ENCODE measurements at regions not wholly inside any gene's neighbourhood (a gene's known extent, or its start where the extent isn't known, plus 50 kb on each side); places are given as distances from the start of the nearest gene placed in this dataset.

DNA sequence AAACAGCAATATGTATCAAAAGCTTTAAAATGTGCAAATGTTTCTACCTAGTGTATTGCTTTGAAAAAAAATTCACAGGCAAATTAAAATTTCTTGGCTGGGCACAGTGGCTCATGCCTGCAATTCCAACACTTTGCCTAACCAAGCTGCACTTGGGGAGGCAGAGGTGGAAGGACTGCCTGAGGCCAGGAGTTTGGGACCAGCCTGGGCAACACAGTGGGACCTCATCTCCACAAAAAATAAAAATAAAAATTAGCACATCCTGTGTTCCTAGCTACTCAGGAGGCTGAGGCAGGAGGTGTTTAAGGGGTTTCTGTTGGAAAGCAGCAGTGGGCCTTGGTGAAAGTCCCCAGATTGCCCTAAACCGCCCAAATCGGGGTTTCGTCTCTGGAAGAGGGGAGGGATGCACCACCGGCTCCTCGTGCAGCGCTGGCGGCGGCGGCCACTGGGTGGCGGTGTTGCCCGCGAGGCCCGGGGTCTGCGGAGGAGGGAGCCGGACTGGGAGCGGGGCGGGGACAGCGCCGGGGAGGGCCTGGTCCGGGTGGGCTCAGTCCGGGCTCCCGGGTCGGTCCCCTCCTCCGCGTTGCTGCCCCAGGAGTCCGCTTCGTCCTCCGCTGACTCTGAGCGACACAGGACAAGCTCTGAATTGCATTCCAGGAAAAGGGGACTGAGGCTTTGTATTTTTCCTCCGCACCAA is 265.6 kb downstream of the AACS start:
- CTCF ChIA-PET: interaction anchor here (0.6 to 1.6 kb wide), 9 partner anchors 8 to 1544 kb away, joined by 3 to 9 read pairs (median 4); no protein-coding TSS in a partner anchor
- POLR2A ChIA-PET (ENCODE audit: low non-redundant PET): no interaction called here
- DNase-seq (ENCODE audit: low spot score): peak; percentile 76
- peak; percentile 95 for TF ChIP-seq CTCF (conservative IDR thresholded peaks at IDR 0.05; ENCODE audit: low read depth)
- no peak overlapping the region for H3K27ac ChIP-seq

DNA sequence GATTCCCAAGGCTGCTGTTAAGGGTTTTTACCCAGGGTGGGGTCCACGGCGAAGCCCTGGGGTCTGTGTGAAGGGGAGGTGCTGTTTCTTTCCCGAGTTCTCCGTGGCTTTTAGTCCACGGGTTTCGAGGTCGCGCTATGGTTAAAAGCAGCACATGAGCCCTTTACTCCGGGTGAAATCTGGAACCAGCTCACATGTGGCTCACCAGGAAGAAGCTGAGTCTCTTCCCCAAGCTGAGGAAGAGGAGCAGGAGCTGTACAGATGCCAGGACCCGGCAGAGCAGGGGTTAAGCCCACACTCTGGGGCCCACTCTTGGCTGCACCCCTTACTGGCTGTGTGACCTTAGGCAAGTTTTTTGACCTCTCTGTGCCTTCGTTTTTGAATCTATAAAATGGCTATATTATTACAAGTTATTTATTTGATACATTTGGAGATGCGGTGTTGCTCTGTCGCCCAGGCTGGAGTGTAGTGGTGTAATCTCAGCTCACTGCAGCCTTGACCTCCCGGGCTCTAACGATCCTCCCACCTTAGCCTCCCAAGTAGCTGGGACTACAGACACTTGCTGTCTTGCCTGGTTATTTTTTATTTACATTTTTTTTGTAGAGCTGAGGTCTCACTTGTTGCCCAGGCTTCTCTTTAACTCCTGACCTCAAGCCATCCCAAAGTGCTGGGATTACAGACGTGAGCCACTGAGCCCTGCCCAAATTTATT is 266.3 kb downstream of the AACS start:
- ChIA-PET CTCF (interaction anchor here (0.6 to 1.6 kb wide), 8 partner anchors 9 to 1543 kb away, joined by 3 to 9 read pairs (median 4); no protein-coding TSS in a partner anchor), POLR2A (ENCODE audit: low non-redundant PET) (no interaction called here)
- TF ChIP-seq CTCF (conservative IDR thresholded peaks at IDR 0.05; ENCODE audit: low read depth): no peak
- DNase-seq (ENCODE audit: low spot score): peak; percentile 8
- no peak overlapping the region for H3K27ac ChIP-seq

DNA sequence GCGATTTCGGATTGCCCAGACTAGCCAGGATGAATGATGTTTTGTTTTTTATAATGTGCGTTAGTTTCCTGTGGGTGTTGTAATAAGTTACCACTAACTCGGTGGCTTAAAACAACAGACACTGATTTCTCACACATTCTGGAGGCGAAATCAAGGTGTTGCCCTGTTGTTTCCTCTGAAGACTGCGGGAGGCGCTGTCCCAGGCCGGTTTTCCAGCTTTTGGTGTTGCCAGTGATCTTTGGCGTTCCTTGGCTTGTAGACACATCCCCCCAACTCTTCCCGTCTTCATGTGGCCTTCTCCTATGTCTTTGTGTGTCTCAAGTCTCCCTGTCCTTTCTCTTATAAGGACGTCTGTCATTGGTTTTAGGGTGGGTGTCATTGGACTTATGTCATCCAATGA is 267.7 kb downstream of the AACS start:
- DNase-seq (ENCODE audit: low spot score): no peak
- CTCF ChIA-PET: interaction anchor here (0.6 kb wide), 1 partner anchor 8 kb away, joined by 3 read pairs; no protein-coding TSS in a partner anchor
- no peak overlapping the region for H3K27ac ChIP-seq
- POLR2A ChIA-PET (ENCODE audit: low non-redundant PET): no interaction called here
- no peak for TF ChIP-seq CTCF (conservative IDR thresholded peaks at IDR 0.05; ENCODE audit: low read depth)

DNA sequence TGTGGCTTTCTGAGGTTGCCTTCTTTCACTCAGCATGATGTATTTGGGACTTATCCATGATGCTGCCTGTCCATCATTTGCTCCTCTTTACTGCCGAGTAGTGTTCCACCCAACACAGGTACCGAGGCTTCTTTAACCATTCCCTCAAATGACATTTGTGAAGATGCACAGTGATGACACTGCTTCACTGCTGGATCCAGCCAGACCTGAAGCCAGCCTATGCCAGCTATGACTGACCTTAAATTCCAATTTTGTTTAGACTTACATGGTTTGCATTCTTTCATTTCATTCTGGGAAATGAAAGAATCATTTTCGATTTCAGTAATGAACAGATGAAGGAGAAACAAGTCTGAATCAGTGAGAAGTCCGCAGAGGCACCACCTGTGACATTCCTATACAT is 271.0 kb downstream of the AACS start:
- ChIA-PET CTCF (no interaction called here), POLR2A (ENCODE audit: low non-redundant PET) (no interaction called here)
- no peak for TF ChIP-seq CTCF (conservative IDR thresholded peaks at IDR 0.05; ENCODE audit: low read depth)
- no peak for DNase-seq (ENCODE audit: low spot score)
- no peak overlapping the region for H3K27ac ChIP-seq

- CTCF ChIA-PET: no interaction called here
- POLR2A ChIA-PET (ENCODE audit: low non-redundant PET): no interaction called here
- no peak overlapping the region for H3K27ac ChIP-seq
- no peak for DNase-seq (ENCODE audit: low spot score)
- TF ChIP-seq CTCF (conservative IDR thresholded peaks at IDR 0.05; ENCODE audit: low read depth): no peak
These were observed 275.6 kb downstream of the AACS start for GRCh38 chr12:125340791-125341190.

DNA sequence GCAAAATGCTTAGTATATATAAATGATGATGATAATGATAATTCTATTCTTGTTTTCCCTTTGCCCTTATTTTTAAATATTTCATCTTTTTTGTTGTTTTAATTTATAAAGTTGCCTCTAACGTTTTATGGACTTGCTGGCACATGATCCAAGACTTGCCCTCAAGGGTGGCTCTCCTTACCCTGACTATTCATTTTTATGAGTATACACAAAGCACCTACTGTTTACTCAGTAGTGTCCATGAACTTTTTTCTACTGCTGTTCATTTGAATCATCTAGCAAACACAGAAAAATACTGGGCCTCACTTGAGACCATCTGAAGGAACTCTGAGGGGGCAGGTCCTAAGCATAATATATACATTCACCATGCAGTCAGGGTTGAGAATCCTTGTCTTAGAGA is 276.2 kb downstream of the AACS start:
- ChIA-PET POLR2A (ENCODE audit: low non-redundant PET) (no interaction called here), CTCF (no interaction called here)
- no peak for DNase-seq (ENCODE audit: low spot score)
- TF ChIP-seq CTCF (conservative IDR thresholded peaks at IDR 0.05; ENCODE audit: low read depth): no peak
- no peak overlapping the region for H3K27ac ChIP-seq

All from RWPE1 (cell line).